GM12891 (cell line): ENCODE measurements at regions not wholly inside any gene's neighbourhood (a gene's known extent, or its start where the extent isn't known, plus 50 kb on each side); places are given as distances from the start of the nearest gene placed in this dataset.

Experiments used
- PAX5 ChIP-seq: IDR thresholded peaks from 2 replicates; pipeline ENCODE4 v1.6.1; 2011; ENCODE audit warnings: low read length, moderate library complexity, mild to moderate bottlenecking; ENCODE audit not compliant: insufficient read depth, severe bottlenecking
- POLR2A ChIP-seq: IDR thresholded peaks from 2 replicates; pipeline ENCODE4 v1.6.1; 2011; ENCODE audit warnings: low read depth, low read length, control low read depth

- no peak for TF ChIP-seq PAX5
- no peak for TF ChIP-seq POLR2A
Observed at GRCh38 chr18:76188097-76188496, 306.9 kb downstream of the ZNF516 start.
